IMR-90 (cell line): ENCODE measurements at regions not wholly inside any gene's neighbourhood (a gene's known extent, or its start where the extent isn't known, plus 50 kb on each side); places are given as distances from the start of the nearest gene placed in this dataset.

Source experiments
- ATAC-seq: fragments of 200-7000 bp; cut with Tn5 transposase; 2 replicates; pipeline ENCODE4 v1.9.1; 2020; ENCODE audit warnings: low read depth, mild to moderate bottlenecking, moderate library complexity
- BruUV-seq: library from RNA; stranded (reverse); fragments of 400-500 nt; replicated peaks from 2 replicates; lab custom pipeline; 2021; lab: Mats Ljungman, UMichigan
- CTCF ChIA-PET: fragments of 300-600 bp; formaldehyde crosslinking; extraction: SDS; loops from one replicate; lab custom pipeline; 2021; ENCODE audit warnings: antibody characterized with exemption; lab: Yijun Ruan, JAX
- POLR2A ChIA-PET: fragments of 300-600 bp; sonication (Branson Sonifier 250); formaldehyde crosslinking; loops from one replicate; lab custom pipeline; 2022; ENCODE audit warnings: antibody characterized with exemption; ENCODE audit not compliant: unreplicated experiment; lab: Charles Lee
- DNase-seq: peaks from one replicate; pipeline ENCODE4 v3.0.0; 2013
- H2AFZ ChIP-seq: replicated peaks from 2 replicates; pipeline ENCODE3; 2013; ENCODE audit warnings: low read length, mild to moderate bottlenecking; ENCODE audit not compliant: poor library complexity
- H2AK5ac ChIP-seq: 2 replicates; pipeline ENCODE4 v1.6.1; 2013; ENCODE audit warnings: low read depth, low read length, inconsistent platforms
- H2AK9ac ChIP-seq: replicated peaks from 2 replicates; pipeline ENCODE3; 2013; ENCODE audit warnings: mild to moderate bottlenecking, low read depth, low read length, moderate library complexity; ENCODE audit not compliant: poor library complexity
- H2BK120ac ChIP-seq: 2 replicates; pipeline ENCODE4 v1.6.1; 2013; ENCODE audit warnings: low read depth, low read length, inconsistent platforms
- H2BK15ac ChIP-seq: 3 replicates; pipeline ENCODE4 v1.6.1; 2013; ENCODE audit warnings: low read depth, low read length, inconsistent platforms
- H2BK20ac ChIP-seq: 2 replicates; pipeline ENCODE4 v1.6.1; 2013; ENCODE audit warnings: low read depth, mild to moderate bottlenecking, inconsistent platforms, low read length, moderate library complexity
- H2BK5ac ChIP-seq: 2 replicates; pipeline ENCODE4 v1.6.1; 2013; ENCODE audit warnings: mild to moderate bottlenecking, low read depth, low read length, inconsistent platforms; ENCODE audit not compliant: poor library complexity, severe bottlenecking
- H3K14ac ChIP-seq: replicated peaks from 2 replicates; pipeline ENCODE4 v1.6.1; 2013; ENCODE audit warnings: low read depth, low read length, inconsistent platforms
- H3K18ac ChIP-seq: 2 replicates; pipeline ENCODE4 v1.6.1; 2013; ENCODE audit warnings: low read depth, low read length, control low read depth
- H3K23ac ChIP-seq: 2 replicates; pipeline ENCODE4 v1.6.1; 2013; ENCODE audit warnings: low read depth, low read length, inconsistent platforms
- H3K27ac ChIP-seq: 2 replicates; pipeline ENCODE4 v1.5.1; 2013; ENCODE audit warnings: mild to moderate bottlenecking, control low read depth, low read length; ENCODE audit not compliant: insufficient read depth
- H3K27me3 ChIP-seq: 2 replicates; pipeline ENCODE4 v1.6.1; 2013; ENCODE audit warnings: low read length; ENCODE audit not compliant: control insufficient read depth, insufficient read depth
- H3K36me3 ChIP-seq: 2 replicates; pipeline ENCODE4 v1.6.1; 2013; ENCODE audit warnings: low read length, mixed read lengths; ENCODE audit not compliant: control insufficient read depth, insufficient read depth
- H3K4ac ChIP-seq: 2 replicates; pipeline ENCODE4 v1.6.1; 2013; ENCODE audit warnings: low read depth, low read length, inconsistent platforms
- H3K4me1 ChIP-seq: 2 replicates; pipeline ENCODE4 v1.6.1; 2013; ENCODE audit warnings: low read length, mixed read lengths; ENCODE audit not compliant: control insufficient read depth, insufficient read depth
- H3K4me2 ChIP-seq: 2 replicates; pipeline ENCODE4 v1.6.1; 2013; ENCODE audit warnings: low read depth, mild to moderate bottlenecking, control low read depth, low read length, moderate library complexity
- H3K4me3 ChIP-seq: 2 replicates; pipeline ENCODE4 v1.5.1; 2013; ENCODE audit warnings: low read depth, mild to moderate bottlenecking, control low read depth, low read length, moderate library complexity; ENCODE audit not compliant: insufficient read depth
- H3K56ac ChIP-seq: 2 replicates; pipeline ENCODE4 v1.6.1; 2013; ENCODE audit warnings: low read length, inconsistent platforms; ENCODE audit not compliant: insufficient read depth; ENCODE audit errors: extremely low read depth
- H3K79me1 ChIP-seq, 2 experiments: 2 replicates each; pipeline ENCODE4 v1.6.1; 2013; ENCODE audit warnings: low read length in 2 of 2, inconsistent platforms in 1 of 2, low read depth in 1 of 2
- H3K9ac ChIP-seq: 2 replicates; pipeline ENCODE4 v1.6.1; 2013; ENCODE audit warnings: low read depth, low read length, control low read depth
- H3K9me1 ChIP-seq: 2 replicates; pipeline ENCODE4 v1.6.1; 2013; ENCODE audit warnings: low read length, inconsistent platforms; ENCODE audit not compliant: insufficient read depth
- H3K9me3 ChIP-seq: 2 replicates; pipeline ENCODE4 v1.6.1; 2013; ENCODE audit warnings: low read length; ENCODE audit not compliant: control insufficient read depth, insufficient read depth
- H4K20me1 ChIP-seq: 2 replicates; pipeline ENCODE4 v1.6.1; 2013; ENCODE audit warnings: low read length, inconsistent platforms; ENCODE audit not compliant: insufficient read depth
- H4K5ac ChIP-seq: 2 replicates; pipeline ENCODE4 v1.6.1; 2013; ENCODE audit warnings: mild to moderate bottlenecking, low read depth, low read length, control low read depth
- H4K8ac ChIP-seq, 2 experiments: 2 replicates each; pipeline ENCODE4 v1.6.1; 2013; ENCODE audit warnings: low read depth in 2 of 2, low read length in 2 of 2, control low read depth in 1 of 2, inconsistent platforms in 1 of 2
- H4K91ac ChIP-seq: 2 replicates; pipeline ENCODE4 v1.6.1; 2013; ENCODE audit warnings: low read depth, low read length, inconsistent platforms; ENCODE audit not compliant: insufficient read depth
- CHD1 ChIP-seq: IDR thresholded peaks from 2 replicates; pipeline ENCODE4 v1.6.1; 2012; ENCODE audit warnings: low read depth, low read length, improper control_type of control experiment
- FOS ChIP-seq: fragments of 150-350 bp; IDR thresholded peaks from 2 replicates; pipeline ENCODE4 v1.6.1; 2016; ENCODE audit warnings: low read depth, low read length
- MAZ ChIP-seq: IDR thresholded peaks from 2 replicates; pipeline ENCODE4 v1.6.1; 2012; ENCODE audit warnings: low read depth, mild to moderate bottlenecking, low read length, improper control_type of control experiment, moderate library complexity, borderline replicate concordance
- POLR2A ChIP-seq: IDR thresholded peaks from 2 replicates; pipeline ENCODE4 v1.6.1; 2012; ENCODE audit warnings: mild to moderate bottlenecking, low read depth, low read length
- WGBS, 2 experiments: methylation state at CpG; one replicate each; pipeline versions ENCODE4 v1.1.5 to v1.1.7; 2013; ENCODE audit warnings: missing lambda C conversion rate in 2 of 2; ENCODE audit not compliant: insufficient read length in 1 of 2; ENCODE audit errors: extremely low coverage in 2 of 2; 5-methylcytosine and 5-hydroxymethylcytosine counted together
- dilution Hi-C: fragments of 300-500 bp; cut with HindIII; formaldehyde crosslinking; loops from one replicate; pipeline ENCODE4 v1.14.3; 2018; ENCODE audit warnings: low sequenced_read_pairs; ENCODE audit not compliant: unreplicated experiment
- in situ Hi-C: fragments of 300-500 bp; cut with MboI; formaldehyde crosslinking; loops from 3 replicates; pipeline ENCODE4 v1.14.3; 2019; ENCODE audit warnings: low sequenced_read_pairs, inconsistent platforms, mixed read lengths
- intact Hi-C: fragments of 100-400 bp; cut with micrococcal nuclease; formaldehyde crosslinking; loops from 2 replicates; pipeline ENCODE4 v1.10.0; 2022
- TF ChIP-seq, protein P1 (sequence below): conservative IDR thresholded peaks from 2 replicates; pipeline ENCODE4 v1.5.1; 2012; ENCODE audit warnings: mild to moderate bottlenecking, low read depth, low read length, improper control_type of control experiment
- TF ChIP-seq, protein P2 (sequence below): fragments of 150-350 bp; IDR thresholded peaks from 2 replicates; pipeline ENCODE4 v1.6.1; 2016; ENCODE audit warnings: low read depth, mild to moderate bottlenecking, low read length, moderate library complexity, borderline replicate concordance

DNA sequence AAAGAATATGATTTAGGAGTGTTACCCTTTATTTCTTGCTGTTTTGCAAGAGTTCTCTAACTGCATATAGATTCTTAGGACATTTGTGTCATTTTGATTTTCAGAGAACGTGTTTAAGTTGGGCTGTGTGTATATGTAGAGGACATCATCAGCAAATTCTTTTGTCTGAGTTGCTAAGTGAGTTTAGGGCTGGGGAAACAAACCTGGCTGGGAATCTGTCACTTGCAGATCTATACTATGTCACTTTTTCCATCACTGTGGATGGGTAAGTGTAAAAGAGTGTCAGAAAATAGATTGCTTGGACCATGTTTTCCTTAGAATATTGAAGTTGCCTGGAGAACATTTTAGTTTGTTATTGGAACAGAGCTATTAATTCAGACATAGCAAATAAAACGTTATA, 349.1 kb upstream of the NEGR1 start:
- dilution Hi-C loops (no loop called here), intact Hi-C loops (no loop called here), in situ Hi-C loops (no loop called here)
- WGBS, 2 experiments = no CpG with 5 or more reads among the region's 2 CpGs
- H2AK5ac ChIP-seq = no peak overlapping the region
- H3K9me1 ChIP-seq = no peaks in the 10 kb centered on the region
- no peak overlapping the region for H2AFZ ChIP-seq
- no TSS peak for BruUV-seq
- POLR2A ChIA-PET = no interaction called here
- no peaks in the 10 kb centered on the region for H3K9me3 ChIP-seq
- H3K27me3 ChIP-seq = no peaks in the 10 kb centered on the region; the same call in 1 of the 2 replicates
- no peak overlapping the region for H3K9ac ChIP-seq
- no peaks in the 10 kb centered on the region for H3K4me1 ChIP-seq
- CTCF ChIA-PET = no interaction called here
- no peak overlapping the region for H2BK20ac ChIP-seq
- no peak overlapping the region for H4K5ac ChIP-seq
- no peak overlapping the region for H4K8ac ChIP-seq
- no peak overlapping the region for H2BK120ac ChIP-seq
- no peak overlapping the region for H3K23ac ChIP-seq
- H2AK9ac ChIP-seq = no peak overlapping the region
- no peaks in the 10 kb centered on the region for H4K20me1 ChIP-seq
- TF ChIP-seq MAZ (no peak), POLR2A (no peak), FOS (no peak), CHD1 (no peak)
- TF ChIP-seq, protein P1, sequence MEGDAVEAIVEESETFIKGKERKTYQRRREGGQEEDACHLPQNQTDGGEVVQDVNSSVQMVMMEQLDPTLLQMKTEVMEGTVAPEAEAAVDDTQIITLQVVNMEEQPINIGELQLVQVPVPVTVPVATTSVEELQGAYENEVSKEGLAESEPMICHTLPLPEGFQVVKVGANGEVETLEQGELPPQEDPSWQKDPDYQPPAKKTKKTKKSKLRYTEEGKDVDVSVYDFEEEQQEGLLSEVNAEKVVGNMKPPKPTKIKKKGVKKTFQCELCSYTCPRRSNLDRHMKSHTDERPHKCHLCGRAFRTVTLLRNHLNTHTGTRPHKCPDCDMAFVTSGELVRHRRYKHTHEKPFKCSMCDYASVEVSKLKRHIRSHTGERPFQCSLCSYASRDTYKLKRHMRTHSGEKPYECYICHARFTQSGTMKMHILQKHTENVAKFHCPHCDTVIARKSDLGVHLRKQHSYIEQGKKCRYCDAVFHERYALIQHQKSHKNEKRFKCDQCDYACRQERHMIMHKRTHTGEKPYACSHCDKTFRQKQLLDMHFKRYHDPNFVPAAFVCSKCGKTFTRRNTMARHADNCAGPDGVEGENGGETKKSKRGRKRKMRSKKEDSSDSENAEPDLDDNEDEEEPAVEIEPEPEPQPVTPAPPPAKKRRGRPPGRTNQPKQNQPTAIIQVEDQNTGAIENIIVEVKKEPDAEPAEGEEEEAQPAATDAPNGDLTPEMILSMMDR = no peak
- TF ChIP-seq, protein P2, sequence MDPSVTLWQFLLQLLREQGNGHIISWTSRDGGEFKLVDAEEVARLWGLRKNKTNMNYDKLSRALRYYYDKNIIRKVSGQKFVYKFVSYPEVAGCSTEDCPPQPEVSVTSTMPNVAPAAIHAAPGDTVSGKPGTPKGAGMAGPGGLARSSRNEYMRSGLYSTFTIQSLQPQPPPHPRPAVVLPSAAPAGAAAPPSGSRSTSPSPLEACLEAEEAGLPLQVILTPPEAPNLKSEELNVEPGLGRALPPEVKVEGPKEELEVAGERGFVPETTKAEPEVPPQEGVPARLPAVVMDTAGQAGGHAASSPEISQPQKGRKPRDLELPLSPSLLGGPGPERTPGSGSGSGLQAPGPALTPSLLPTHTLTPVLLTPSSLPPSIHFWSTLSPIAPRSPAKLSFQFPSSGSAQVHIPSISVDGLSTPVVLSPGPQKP = no peak
- DNase-seq (no peak), ATAC-seq (no peak)
- H3K4me3 ChIP-seq = no peak overlapping the region
- H2BK5ac ChIP-seq = no peak overlapping the region
- H3K4me2 ChIP-seq = no peak overlapping the region
- no peaks in the 10 kb centered on the region for H3K79me1 ChIP-seq
- H3K4ac ChIP-seq = no peak overlapping the region
- H4K91ac ChIP-seq = no peak overlapping the region
- no peaks in the 10 kb centered on the region for H3K36me3 ChIP-seq
- H2BK15ac ChIP-seq = no peak overlapping the region
- H3K18ac ChIP-seq = no peak overlapping the region
- H3K56ac ChIP-seq = no peak overlapping the region
- no peak overlapping the region for H3K27ac ChIP-seq
- no peak overlapping the region for H3K14ac ChIP-seq
